ENCODE measurements at regions not wholly inside any gene's neighbourhood (a gene's known extent, or its start where the extent isn't known, plus 50 kb on each side); places are given as distances from the start of the nearest gene placed in this dataset.

GRCh38 chr21:41564871-41565274, 56.9 kb upstream of the TMPRSS2 start:
- no peak for DNase-seq (ENCODE audit: low spot score)

DNA sequence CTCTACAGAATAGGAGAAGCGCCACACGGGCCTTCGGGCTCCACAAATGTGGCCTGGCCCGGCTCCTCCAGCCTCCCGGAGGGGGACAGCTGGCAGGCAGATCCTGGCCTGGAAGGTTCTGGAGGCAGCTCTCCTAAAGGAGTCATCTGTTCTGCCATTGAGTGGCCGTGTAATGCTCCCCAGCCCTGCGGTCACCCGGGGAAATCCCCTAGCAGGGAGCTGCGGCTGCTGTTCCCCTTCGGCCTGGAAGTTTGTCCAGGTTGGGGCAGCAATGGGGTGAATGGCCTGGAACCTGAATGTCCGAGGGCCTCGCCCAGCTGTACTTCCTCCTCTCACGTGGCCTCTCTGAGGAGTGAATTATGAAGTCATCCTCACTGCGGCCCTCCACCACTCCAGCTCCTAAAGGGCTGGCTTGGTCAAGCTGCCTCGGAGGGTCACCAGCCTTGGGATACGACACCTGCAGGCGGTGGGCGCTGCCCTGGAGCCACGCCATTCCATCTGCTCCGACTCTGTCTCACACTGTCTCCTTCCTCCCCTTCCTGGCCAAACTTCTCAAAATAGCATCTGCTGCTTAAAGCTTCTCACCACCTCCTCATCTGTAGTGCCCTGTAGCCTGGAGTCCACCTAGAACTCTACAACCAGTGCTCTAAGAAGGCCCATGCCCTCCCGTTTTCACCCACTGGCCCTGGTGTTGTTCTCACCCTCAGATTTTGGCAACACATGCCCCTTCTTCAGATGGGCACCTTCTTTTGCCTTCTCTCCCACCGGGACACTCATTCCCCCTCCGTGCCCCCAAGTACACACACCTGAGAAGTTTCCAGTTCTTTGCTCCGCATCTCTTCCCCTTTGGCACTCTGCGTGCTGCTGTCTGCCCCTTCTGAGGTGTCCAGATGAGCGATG, 54.4 kb upstream of the TMPRSS2 start:
- no peak for DNase-seq (ENCODE audit: low spot score)

GRCh38 chr21:41561701-41562100, 53.7 kb upstream of the TMPRSS2 start:
- no peak for DNase-seq (ENCODE audit: low spot score)

GRCh38 chr21:41560661-41561158, 52.8 kb upstream of the TMPRSS2 start:
- DNase-seq (ENCODE audit: low spot score), result no peak

DNA sequence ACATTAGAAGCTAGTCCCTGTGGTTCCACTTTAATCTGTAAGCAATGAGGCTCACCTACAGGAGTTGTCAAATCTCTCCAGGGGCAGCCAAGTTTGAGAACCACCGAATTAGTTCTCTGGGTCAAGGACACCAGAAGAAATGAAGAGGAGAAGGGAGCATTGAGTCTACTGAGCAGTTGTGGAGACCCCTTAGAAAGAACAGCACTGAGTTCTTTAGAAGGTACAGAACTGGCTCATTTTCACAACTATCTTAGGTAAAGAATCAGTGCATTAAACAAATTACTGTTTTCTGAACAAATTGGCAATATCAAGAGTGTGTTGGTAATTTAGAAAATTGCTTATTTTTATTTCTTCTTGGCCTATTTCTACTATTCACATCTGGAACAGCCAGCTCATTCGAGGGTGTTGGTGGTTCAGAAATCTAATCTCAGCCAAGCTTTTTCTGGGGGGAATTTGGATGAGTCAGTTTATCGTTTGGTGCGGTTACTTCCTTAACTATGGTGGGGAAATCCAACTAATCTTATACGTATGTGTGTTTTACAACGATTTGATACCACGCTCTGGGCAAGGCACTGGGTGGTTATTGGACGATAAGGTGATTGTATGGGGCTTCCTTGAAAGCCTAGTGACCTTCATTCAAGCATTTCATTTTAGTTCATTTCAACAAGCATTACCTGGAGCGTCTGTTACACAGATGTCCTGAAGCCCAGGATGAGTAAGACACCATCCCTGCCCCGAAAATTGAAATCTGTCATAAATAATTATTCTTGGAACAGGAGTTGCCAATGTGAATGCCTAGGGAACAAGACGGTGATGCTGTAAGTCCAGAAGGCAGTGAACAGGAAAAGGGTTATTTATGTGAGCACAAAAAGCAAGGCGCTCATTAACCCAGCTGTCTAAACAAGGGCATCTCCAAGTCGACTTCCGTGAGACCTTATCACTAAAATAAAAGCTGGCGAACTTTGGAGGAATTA, 52.0 kb upstream of the TMPRSS2 start:
- no peak for DNase-seq (ENCODE audit: low spot score)

GRCh38 chr21:41558842-41559241, 50.9 kb upstream of the TMPRSS2 start:
- DNase-seq (ENCODE audit: low spot score), result no peak

GRCh38 chr21:41557884-41558283, 49.9 kb upstream of the TMPRSS2 start:
- no peak for DNase-seq (ENCODE audit: low spot score)
